ENCODE measurements at regions not wholly inside any gene's neighbourhood (a gene's known extent, or its start where the extent isn't known, plus 50 kb on each side); places are given as distances from the start of the nearest gene placed in this dataset.
"Not testable (repeated sequence)": the region's sequence is repeated elsewhere in the genome, so short reads cannot be mapped to it uniquely, and the experiment has no call there.

GRCh38 chrX:121179972-121180371, 132.6 kb downstream of the GLUD2 start:
- DNase-seq = no peak

GRCh38 chrX:121191779-121192178, 144.4 kb downstream of the GLUD2 start:
- DNase-seq = no peak

GRCh38 chrX:121195719-121196118, 148.3 kb downstream of the GLUD2 start:
- no peak for DNase-seq

GRCh38 chrX:121196872-121197444, 149.5 kb downstream of the GLUD2 start:
- DNase-seq = not testable (repeated sequence)

- DNase-seq = no peak
Measured at GRCh38 chrX:121208563-121208962, 161.2 kb downstream of the GLUD2 start.

GRCh38 chrX:121216641-121217374, 169.4 kb downstream of the GLUD2 start:
- DNase-seq = no peak

GRCh38 chrX:121221322-121221977, 174.0 kb downstream of the GLUD2 start:
- no peak for DNase-seq

GRCh38 chrX:121227888-121228287, 180.5 kb downstream of the GLUD2 start:
- no peak for DNase-seq

GRCh38 chrX:121231566-121232358, 184.4 kb downstream of the GLUD2 start:
- DNase-seq = peak; percentile 19

- DNase-seq = no peak
Measured at GRCh38 chrX:121236040-121236439, 188.6 kb downstream of the GLUD2 start.

- DNase-seq = no peak
Measured at GRCh38 chrX:121238093-121238492, 190.7 kb downstream of the GLUD2 start.

- no peak for DNase-seq
Measured at GRCh38 chrX:121244511-121244910, 197.1 kb downstream of the GLUD2 start.

GRCh38 chrX:121245763-121246162, 198.4 kb downstream of the GLUD2 start:
- DNase-seq = no peak

GRCh38 chrX:121254336-121254735, 206.9 kb downstream of the GLUD2 start:
- DNase-seq = peak; percentile 47

- no peak for DNase-seq
Measured at GRCh38 chrX:121256647-121257046, 209.2 kb downstream of the GLUD2 start.

- no peak for DNase-seq
Measured at GRCh38 chrX:121258545-121258944, 211.1 kb downstream of the GLUD2 start.

- DNase-seq = no peak
Measured at GRCh38 chrX:121259170-121259569, 211.8 kb downstream of the GLUD2 start.

- no peak for DNase-seq
Measured at GRCh38 chrX:121260596-121261240, 213.3 kb downstream of the GLUD2 start.

- DNase-seq = no peak
Measured at GRCh38 chrX:121283921-121284320, 236.5 kb downstream of the GLUD2 start.

GRCh38 chrX:121298499-121298898, 251.1 kb downstream of the GLUD2 start:
- DNase-seq = no peak

GRCh38 chrX:121301356-121301755, 253.9 kb downstream of the GLUD2 start:
- DNase-seq = no peak

GRCh38 chrX:121301822-121302221, 254.4 kb downstream of the GLUD2 start:
- DNase-seq = no peak

GRCh38 chrX:121307449-121307848, 260.0 kb downstream of the GLUD2 start:
- no peak for DNase-seq

Data from NCI-H1694 (cell line).